ENCODE measurements at regions not wholly inside any gene's neighbourhood (a gene's known extent, or its start where the extent isn't known, plus 50 kb on each side); places are given as distances from the start of the nearest gene placed in this dataset.

DNA sequence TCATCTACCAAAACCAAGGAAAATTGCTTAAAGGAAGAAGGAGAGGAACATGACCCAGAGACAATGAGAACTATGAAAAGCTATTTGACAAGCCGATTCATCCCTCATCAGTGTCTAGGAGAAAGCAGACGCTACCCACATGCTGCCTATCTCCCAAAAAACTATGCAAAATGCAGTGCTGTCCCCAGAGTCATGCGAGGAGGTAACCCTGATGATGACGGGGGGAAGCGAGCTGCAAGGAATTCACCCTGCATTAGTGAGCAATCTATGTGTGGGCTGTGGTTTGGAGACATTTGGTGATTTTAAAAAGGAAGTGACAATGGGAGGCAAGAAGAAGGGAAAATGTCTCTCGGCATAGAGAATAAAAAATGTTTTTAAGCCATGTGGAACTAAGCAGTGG is 472.7 kb downstream of the CMPK2 start:
- no peak overlapping the region for H3T11ph ChIP-seq (ENCODE audit: low read length)
- 0 out of 2 replicates have a peak, but pooled peaks cover 1% of the 10 kb centered on the region for H3K4me1 ChIP-seq (ENCODE audit: insufficient read depth, low read length)
- H3K23me2 ChIP-seq (ENCODE audit: insufficient read length, low read depth, low read length, poor library complexity, severe bottlenecking): no peaks in the 10 kb centered on the region
- no peaks in the 10 kb centered on the region for H4K20me1 ChIP-seq (ENCODE audit: control insufficient read depth, insufficient read depth, insufficient read length)
- no peak for DNase-seq
- no peaks in the 10 kb centered on the region for H3K4me1 Mint-ChIP-seq
- no peak overlapping the region for H3K9ac ChIP-seq (ENCODE audit: extremely low read depth, insufficient read length, low read length)
- no peak overlapping the region for H3K27ac ChIP-seq (ENCODE audit: insufficient read length, low read depth, low read length)
- no peak overlapping the region for H4K5ac ChIP-seq (ENCODE audit: insufficient read length, low read depth, low read length)
- no peak overlapping the region for H2BK12ac ChIP-seq (ENCODE audit: insufficient read length, low read depth, low read length)
- no peak overlapping the region for H3K4me3 Mint-ChIP-seq
- H3K4ac ChIP-seq (ENCODE audit: low read depth, low read length): no peak overlapping the region
- H2BK120ac ChIP-seq (ENCODE audit: low read depth, low read length, poor library complexity, severe bottlenecking): no peak overlapping the region
- no peak overlapping the region for H4K91ac ChIP-seq (ENCODE audit: insufficient read length, low read depth, low read length)
- no peaks in the 10 kb centered on the region for H3K79me1 ChIP-seq (ENCODE audit: insufficient read depth, low read depth, low read length, poor library complexity, severe bottlenecking)
- no peak overlapping the region for H4K8ac ChIP-seq (replicated peaks; ENCODE audit: insufficient read length, low read depth, low read length)
- H2BK20ac ChIP-seq (ENCODE audit: low read depth, low read length, poor library complexity, severe bottlenecking): no peak overlapping the region
- no peak overlapping the region for H3K14ac ChIP-seq (ENCODE audit: insufficient read depth, low read length)
- H3K18ac ChIP-seq (ENCODE audit: insufficient read length, low read depth, low read length): no peak overlapping the region
- peaks cover 0 to 3% (median 0%) of the 10 kb centered on the region in 3 experiments; a peak in 1 of 7 replicates for H3K36me3 Mint-ChIP-seq (ENCODE audit: insufficient read depth in 1 of 3, low read depth in 3 of 3)
- H2AK5ac ChIP-seq (ENCODE audit: insufficient read length, low read length): no peak overlapping the region
- no peak overlapping the region for H3K4me2 ChIP-seq (ENCODE audit: insufficient read depth, insufficient read length, low read length)
- H2AFZ ChIP-seq (ENCODE audit: low read length): no peak overlapping the region
- no peak overlapping the region for H3K56ac ChIP-seq (ENCODE audit: insufficient read length, low read depth, low read length)
- peaks cover 0 to 3% of the 10 kb centered on the region in 2 experiments; a peak in 1 of 5 replicates for H3K9me3 Mint-ChIP-seq
- no CpG with 5 or more reads among the region's 6 CpGs for WGBS (ENCODE audit: extremely low coverage, insufficient read length, low lambda C conversion rate)
- no peaks in the 10 kb centered on the region for H3K79me2 ChIP-seq (ENCODE audit: insufficient read depth, low read length)
- no peak overlapping the region for H2BK15ac ChIP-seq (ENCODE audit: low read depth, low read length)
- H3K9me3 ChIP-seq (ENCODE audit: control insufficient read depth, low read depth, low read length): no peaks in the 10 kb centered on the region
- no peaks in the 10 kb centered on the region for H3K27me3 ChIP-seq (ENCODE audit: insufficient read depth, low read length)
- no peak overlapping the region for H2BK5ac ChIP-seq (ENCODE audit: insufficient read length, low read length)
- H3K27me3 Mint-ChIP-seq (ENCODE audit: low read depth): no peaks in the 10 kb centered on the region
- no peak overlapping the region for H3K23ac ChIP-seq (ENCODE audit: insufficient read length, low read depth, low read length)
- TF ChIP-seq CTCF (conservative IDR thresholded peaks at IDR 0.05): no peak
- no peak overlapping the region; a peak in 1 of 7 replicates for H3K27ac Mint-ChIP-seq

Data from H9 (cell line).